ENCODE measurements at regions not wholly inside any gene's neighbourhood (a gene's known extent, or its start where the extent isn't known, plus 50 kb on each side); places are given as distances from the start of the nearest gene placed in this dataset.

DNA sequence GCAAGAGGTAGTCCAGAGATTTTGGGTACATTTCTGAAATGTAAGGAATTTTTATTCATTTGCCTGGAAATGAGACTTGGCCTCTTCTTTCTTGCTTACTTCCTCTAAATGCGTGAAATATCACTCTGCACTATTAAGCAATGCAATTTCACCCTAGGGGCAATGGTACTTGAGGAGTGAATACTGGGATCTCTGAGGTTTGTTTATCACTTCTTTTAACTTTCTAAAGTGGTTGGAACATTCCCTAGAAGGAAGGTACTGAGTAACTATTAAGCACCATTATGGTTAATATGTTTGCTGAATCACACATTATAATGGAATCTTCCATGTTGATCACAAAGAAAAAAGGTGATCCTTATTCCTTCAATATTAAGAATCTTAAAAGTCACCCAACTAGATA, 120.9 kb upstream of the CAND1 start:
- DNase-seq (ENCODE audit: low spot score): no peak

DNA sequence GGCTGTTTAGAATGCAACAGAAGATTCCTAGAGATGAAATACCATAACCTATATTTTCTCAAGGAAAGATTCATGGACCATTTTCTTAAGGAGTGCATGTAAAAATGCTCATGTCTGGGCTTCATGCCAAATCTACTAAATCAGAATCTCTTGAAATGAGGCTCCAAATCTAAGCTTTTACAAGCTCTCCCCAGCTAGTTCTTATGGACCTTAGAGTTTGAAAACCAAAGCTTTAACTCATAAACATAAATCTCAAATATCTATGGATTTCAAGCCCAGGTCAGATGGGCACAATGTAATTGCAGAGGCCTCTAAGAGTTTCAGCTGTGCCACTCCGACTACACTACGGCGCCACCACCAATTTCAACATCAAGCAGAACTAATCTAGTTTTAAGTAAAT, 117.3 kb upstream of the CAND1 start:
- DNase-seq (ENCODE audit: low spot score): no peak

DNA sequence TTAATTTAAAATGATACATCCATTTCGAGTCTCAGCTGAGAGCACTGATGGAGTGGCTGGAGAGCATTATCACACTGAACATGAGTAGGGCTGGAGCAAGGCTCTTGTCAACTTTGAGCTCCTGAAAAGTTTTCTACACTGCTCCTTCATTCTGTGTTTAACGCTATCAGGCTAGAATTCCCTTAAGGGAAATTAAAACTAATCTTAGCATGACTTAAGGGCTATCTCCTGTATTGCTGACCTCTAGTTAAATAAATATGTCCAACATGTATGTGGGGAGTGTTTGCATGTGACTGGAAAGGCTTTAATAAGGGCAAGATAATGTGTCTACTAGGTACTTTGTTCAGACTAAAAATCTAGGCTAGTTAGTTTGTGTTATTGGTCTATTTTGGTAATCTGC, 116.7 kb upstream of the CAND1 start:
- no peak for DNase-seq (ENCODE audit: low spot score)

DNA sequence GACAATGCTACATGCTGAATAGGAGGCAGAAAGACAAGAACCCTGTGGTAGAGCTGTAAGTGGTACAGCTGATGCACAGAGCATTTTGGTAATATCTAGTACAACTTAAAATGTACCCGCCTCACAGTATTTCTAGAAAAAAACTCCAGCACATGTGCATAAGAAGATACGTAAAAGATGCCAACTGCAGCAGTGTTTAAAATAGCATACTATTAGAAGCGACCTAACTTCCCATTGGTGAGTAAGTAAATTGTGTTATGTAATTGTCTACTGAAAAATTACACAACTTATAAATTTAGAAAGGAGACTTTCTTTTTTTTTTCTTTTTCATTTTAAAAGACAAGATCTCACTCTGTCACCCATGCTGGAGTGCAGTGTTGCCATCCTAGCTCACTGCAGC, 114.3 kb upstream of the CAND1 start:
- DNase-seq (ENCODE audit: low spot score): no peak

DNA sequence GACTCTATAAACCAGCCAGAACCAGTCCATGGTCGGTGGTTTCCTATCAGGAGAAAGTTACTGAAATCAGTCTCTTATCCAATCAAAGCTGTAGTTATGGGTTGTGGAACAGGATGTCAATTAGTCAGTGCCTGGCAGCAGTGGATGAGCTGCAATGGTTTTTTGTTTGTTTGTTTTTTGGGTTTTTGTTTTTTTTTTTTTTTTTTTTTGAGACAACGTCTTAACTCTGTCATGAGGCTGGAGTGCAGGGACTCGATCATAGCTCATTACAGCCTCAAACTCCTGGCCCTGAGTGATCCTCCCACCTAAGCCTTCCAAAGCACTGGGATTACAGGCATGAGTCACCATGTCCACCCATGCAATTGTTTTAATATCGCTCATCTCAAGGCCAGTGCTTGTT, 113.3 kb upstream of the CAND1 start:
- DNase-seq (ENCODE audit: low spot score): no peak

DNA sequence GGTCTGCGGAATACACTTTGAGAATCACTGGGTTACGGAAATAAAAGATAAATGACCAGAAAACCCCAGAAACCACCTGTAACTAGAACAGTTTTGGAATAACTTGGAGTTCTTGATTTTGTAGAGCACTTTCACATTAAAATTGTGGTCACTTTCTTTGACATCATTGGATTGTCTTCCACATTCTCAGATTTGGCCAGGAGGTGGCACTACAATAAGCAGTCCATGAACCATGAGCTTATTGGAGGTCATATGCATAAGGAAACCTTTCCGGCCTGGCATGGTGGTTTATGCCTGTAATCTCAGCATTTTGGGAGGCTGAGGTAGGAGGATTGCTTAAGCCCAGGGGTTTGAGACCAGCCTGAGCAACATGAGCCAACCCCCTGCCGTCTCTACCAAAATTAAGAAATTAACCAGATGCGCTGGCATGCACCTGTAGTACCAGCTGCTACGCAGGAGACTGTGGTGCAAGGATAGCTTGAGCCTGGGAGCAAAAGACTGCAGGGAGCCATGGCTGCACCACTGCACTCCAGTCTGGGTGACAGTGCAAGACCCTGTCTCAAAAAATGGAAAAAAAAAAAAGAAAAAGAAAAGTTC, 107.7 kb upstream of the CAND1 start:
- DNase-seq (ENCODE audit: low spot score): peak; percentile 22

DNA sequence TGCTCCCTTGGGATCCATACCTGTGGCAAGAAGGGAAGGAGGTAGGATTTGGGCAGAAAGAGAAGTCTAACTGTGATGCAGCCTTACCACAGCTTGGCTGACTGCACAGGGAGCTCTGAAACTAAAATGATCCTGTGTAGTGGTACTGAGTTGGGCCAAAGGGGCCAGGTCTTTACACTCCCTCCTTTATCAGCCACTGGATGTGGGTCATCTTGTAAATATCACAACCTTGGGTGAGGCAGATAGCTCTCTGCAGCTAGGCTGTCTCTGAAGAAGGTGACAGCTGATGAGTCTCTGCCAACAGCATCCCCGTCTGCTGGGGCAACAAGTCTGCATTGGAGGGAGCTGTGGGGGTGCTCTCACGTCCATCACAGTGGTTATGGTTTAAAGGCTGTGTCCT, 95.9 kb upstream of the CAND1 start:
- no peak for DNase-seq (ENCODE audit: low spot score)

DNA sequence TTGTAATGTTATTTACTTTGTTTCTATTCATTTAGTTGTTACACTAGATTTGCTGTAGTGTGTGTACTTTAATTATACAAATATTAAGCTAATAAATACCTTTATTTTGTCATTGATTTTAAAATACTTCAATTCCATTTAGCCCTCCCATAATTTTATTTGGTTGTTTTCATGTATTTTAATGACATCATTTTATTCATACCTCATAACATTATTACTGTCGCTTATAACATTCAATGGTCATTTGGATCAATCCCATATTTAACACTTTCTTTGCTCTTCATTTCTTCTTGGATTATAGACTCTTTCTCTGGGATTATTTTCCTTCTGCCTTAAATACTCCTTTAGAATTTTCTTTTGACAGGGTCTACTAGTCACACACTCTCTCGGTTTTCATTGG, 86.6 kb upstream of the CAND1 start:
- no peak for DNase-seq (ENCODE audit: low spot score)

DNA sequence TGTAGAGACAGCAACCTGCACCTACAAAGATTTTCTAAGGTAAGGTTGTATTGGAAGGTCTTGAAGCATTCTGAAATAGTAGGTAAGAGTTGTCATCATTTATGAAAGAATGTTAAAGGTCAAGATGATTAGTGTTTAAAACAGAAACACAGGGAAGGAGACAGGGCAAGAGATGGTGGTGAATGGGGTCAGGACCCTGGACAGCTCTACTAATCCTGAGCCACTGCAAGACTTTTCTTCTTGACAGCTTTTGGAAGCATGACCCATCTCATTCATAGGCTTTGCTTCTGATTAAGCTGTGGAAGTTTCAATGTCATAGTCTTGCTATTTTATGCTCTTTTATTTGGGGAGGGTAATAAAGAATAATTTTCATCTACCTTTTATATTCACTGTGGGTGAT, 75.5 kb upstream of the CAND1 start:
- no peak for DNase-seq (ENCODE audit: low spot score)

DNA sequence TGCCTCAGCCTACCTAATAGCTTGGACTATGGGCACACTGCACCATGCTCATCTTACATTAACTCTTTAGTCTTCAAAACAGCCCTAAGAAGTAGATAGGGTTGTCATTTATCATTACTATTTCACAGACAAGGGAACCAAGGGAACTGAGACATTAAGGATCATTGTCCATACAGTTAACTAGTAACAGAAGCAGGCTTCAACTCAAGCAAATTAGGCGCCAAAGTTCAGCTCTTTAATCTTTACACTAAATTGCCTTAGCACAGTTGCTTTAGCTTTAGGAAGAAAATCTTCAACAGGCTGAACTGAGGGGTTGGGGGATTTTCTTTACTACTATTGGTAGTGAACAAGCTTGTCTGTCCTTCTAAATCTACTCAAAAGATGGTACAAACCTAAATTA, 68.8 kb upstream of the CAND1 start:
- DNase-seq (ENCODE audit: low spot score): no peak

DNA sequence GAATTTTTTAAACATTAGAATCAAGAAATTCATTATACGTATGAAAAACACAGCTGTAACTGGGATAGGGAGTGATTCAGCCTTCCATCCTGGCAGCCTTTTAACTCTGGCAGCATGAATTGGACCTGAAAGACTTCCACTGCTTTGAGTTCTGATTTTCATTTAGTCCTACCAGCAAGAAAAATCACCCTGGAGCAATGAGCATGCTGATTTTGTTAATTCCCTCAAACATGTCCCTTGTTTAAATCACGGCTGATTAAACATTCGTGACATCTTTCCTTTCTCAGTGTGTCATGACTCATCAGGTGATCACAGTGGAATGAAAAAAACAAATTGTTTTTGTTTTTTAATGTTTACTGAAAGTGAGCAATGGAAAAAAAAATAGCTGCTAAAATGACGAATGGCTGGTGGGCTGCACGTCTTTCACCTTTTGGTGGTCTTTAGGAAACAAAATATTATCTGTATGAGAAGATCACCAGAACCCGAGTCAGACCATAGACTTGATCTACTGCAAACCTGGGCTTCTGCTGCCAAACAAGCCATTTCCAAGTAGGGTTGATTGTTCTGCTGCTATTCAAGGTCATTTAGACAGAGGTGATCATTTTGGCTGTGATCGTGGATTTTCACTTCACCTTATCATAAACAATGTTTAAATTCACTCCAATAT, 67.0 kb upstream of the CAND1 start:
- DNase-seq (ENCODE audit: low spot score): peak; percentile 2

DNA sequence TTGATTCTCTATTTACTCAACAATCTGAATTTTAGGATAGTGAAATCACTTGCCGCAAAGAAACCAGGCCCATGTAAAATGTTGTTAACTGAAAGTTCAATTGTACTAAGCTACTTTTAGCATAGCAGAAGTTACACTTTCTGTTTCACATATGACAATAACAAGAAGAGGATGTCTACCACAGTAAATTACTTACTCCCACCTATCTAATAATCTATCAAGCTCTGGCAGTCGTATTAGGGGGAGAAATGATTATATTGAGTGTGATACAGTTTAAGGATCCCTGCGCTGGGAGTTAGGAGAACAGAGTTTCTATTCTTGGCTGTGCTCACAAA, 66.5 kb upstream of the CAND1 start:
- no peak for DNase-seq (ENCODE audit: low spot score)

DNA sequence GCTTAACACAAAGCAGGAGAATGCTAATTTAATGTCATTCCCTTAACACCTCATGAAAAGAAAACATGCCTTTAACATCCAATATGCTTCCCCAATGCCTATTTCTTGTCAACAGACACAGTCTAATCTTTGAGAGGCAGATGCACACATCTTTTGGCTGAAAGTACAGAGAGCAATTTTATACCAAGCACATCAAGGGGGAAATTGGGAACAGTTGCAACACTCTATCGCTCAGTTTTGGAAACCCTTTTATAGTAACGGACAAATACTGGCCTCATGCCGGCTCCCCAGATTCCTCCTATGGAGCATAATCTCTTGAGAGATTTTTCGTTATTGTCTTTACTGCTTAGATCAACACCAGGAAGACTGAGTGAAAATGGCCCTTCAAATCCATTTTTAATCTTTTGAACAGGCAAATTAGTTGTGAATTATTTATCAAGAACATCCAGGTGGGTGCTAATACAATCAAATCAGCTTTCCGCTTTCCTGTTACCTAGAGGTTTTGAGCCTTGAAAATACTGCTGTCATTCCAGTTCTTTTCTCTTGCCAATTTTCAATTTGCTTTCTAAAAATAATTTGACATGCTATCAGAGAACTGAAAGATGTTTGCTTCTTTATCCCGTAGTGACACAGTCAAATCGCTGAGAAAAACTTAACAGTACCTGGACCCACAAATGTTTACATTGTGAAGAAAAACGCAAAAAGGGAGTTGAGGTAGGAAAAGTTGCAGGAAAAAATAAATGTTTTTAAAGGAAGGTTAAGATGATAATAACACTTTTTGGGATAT, 60.7 kb upstream of the CAND1 start:
- DNase-seq (ENCODE audit: low spot score): no peak

DNA sequence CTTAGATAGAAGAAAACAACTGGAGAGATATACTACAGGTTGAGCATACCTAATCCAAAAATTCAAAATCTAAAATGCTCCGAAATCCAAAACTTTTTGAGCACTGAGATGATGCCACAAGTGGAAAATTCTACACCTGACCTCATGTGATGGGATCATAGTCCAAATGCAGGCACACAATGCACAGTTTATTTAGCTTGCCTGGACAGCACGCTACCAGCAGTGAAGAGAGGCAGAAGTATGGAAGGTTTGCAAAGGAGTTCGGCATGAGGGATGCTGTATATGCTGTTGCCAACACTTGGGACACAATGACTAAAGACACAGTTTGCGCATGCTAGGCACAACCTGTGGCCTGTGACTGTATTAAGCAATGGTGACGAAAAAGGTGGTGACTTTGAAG, 58.1 kb upstream of the CAND1 start:
- DNase-seq (ENCODE audit: low spot score): no peak

DNA sequence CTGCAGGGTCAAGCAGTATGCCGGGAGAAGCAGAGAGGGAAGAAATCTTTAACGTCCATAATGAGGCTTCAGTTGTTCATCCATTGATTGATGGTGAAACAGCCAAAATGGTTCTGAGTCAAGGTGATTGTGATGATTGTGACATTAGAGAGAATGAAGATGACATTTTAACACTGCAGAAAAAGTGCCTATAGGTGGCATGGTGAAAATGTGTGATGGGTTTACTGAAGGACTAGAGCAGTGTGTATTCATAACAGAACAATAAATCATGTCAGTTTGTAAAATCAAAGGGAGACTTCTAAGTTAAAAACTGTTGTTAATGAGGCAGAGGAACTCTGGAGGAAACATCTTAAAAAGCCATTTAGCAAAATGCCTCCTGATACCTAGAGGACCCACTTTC, 57.7 kb upstream of the CAND1 start:
- DNase-seq (ENCODE audit: low spot score): no peak

DNA sequence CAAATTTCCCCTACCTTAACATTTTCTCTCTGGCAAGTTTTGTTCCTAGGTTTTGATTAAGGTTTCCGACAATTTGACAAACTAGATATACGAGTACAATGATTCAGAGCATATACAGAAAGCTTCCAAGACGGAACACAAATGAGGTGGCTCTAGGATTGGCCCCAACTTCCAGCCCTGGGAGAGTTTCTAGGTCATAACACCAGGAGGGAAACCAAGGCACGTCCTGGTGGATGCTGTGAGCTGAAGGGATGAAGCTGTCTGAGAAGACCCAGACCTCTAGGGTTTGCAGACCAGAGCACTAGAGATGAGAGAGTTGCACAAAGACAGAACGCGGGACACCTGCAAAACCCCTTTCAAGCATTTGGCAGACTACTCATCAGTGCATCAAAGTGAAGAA, 51.5 kb upstream of the CAND1 start:
- no peak for DNase-seq (ENCODE audit: low spot score)
